GM12878 (cell line): ENCODE measurements at regions not wholly inside any gene's neighbourhood (a gene's known extent, or its start where the extent isn't known, plus 50 kb on each side); places are given as distances from the start of the nearest gene placed in this dataset.

Experiments used
- ATAC-seq: fragments of 200-7000 bp; cut with Tn5 transposase; 3 replicates; pipeline ENCODE4 v1.9.1; 2020; ENCODE audit warnings: mild to moderate bottlenecking, moderate library complexity
- BruUV-seq: library from RNA; stranded (reverse); fragments of 400-500 nt; replicated peaks from 2 replicates; lab custom pipeline; 2021; lab: Mats Ljungman, UMichigan
- CTCF ChIA-PET: fragments of 300-600 bp; sonication (Branson Sonifier 250); formaldehyde crosslinking; extraction: SDS; loops from one replicate; lab custom pipeline; 2021; ENCODE audit warnings: inconsistent platforms; lab: Yijun Ruan, JAX
- POLR2A ChIA-PET: fragments of 350-600 bp; formaldehyde crosslinking; extraction: SDS; loops from one replicate; lab custom pipeline; 2021; ENCODE audit warnings: inconsistent platforms; lab: Charles Lee
- RAD21 ChIA-PET: fragments of 300-600 bp; sonication (Branson Sonifier 250); formaldehyde crosslinking; loops from one replicate; lab custom pipeline; 2023; ENCODE audit warnings: antibody characterized with exemption; ENCODE audit not compliant: unreplicated experiment; lab: Charles Lee
- SMC1A ChIA-PET: fragments of 300-600 bp; sonication (Branson Sonifier 250); formaldehyde crosslinking; loops from one replicate; lab custom pipeline; 2023; ENCODE audit not compliant: unreplicated experiment, uncharacterized antibody; lab: Charles Lee
- DNase-seq: peaks from one replicate; pipeline ENCODE4 v3.0.0-alpha.2; 2011; ENCODE audit warnings: low read depth, low spot score
- FAIRE-seq: peaks from 3 replicates; lab custom pipeline; 2011; peaks lifted over from hg19 to GRCh38; lab: Jason Lieb, UNC
- H2AFZ ChIP-seq: 2 replicates; pipeline ENCODE4 v1.6.0; 2011; ENCODE audit warnings: low read depth, low read length, control low read depth; ENCODE audit not compliant: control insufficient read depth
- H3K27ac ChIP-seq: 2 replicates; pipeline ENCODE4 v1.5.1; 2011; ENCODE audit warnings: control low read depth; ENCODE audit not compliant: control insufficient read depth, insufficient read depth
- H3K27me3 ChIP-seq, 2 experiments: replicated peaks in 1 of 2; 2 replicates each; pipeline versions ENCODE4 v1.6.0 to v1.6.1; 2011; ENCODE audit warnings: low read length in 1 of 2; ENCODE audit not compliant: control insufficient read depth in 2 of 2, insufficient read depth in 2 of 2
- H3K36me3 ChIP-seq, 2 experiments: 2 replicates each; pipeline ENCODE4 v1.5.1; 2011; ENCODE audit warnings: low read length in 1 of 2; ENCODE audit not compliant: control insufficient read depth in 2 of 2, insufficient read depth in 2 of 2
- H3K4me1 ChIP-seq: 2 replicates; pipeline ENCODE4 v1.6.1; 2011; ENCODE audit warnings: mild to moderate bottlenecking, low read length, moderate library complexity, mixed read lengths; ENCODE audit not compliant: control insufficient read depth, insufficient read depth
- H3K4me2 ChIP-seq: 2 replicates; pipeline ENCODE4 v1.6.0; 2011; ENCODE audit warnings: control low read depth; ENCODE audit not compliant: control insufficient read depth, insufficient read depth
- H3K4me3 ChIP-seq: fragments of 200-600 bp; sonication (generic); 2 replicates; pipeline ENCODE4 v1.5.1; 2016
- H3K79me2 ChIP-seq: 2 replicates; pipeline ENCODE4 v1.6.0; 2011; ENCODE audit warnings: low read length; ENCODE audit not compliant: control insufficient read depth, insufficient read depth
- H3K9ac ChIP-seq: 2 replicates; pipeline ENCODE4 v1.8.0; 2011; ENCODE audit warnings: low read length, control low read depth, mixed read lengths; ENCODE audit not compliant: control insufficient read depth, insufficient read depth
- H3K9me3 ChIP-seq: replicated peaks from 3 replicates; pipeline ENCODE4 v1.5.1; 2011; ENCODE audit warnings: mild to moderate bottlenecking, low read length; ENCODE audit not compliant: control insufficient read depth, insufficient read depth
- H4K20me1 ChIP-seq: 2 replicates; pipeline ENCODE4 v1.6.0; 2011; ENCODE audit not compliant: control insufficient read depth, insufficient read depth
- ATF2 ChIP-seq: IDR thresholded peaks from 2 replicates; pipeline ENCODE4 v1.6.1; 2012; ENCODE audit warnings: low read length, inconsistent platforms
- BCLAF1 ChIP-seq: fragments of 450-650 bp; IDR thresholded peaks from 2 replicates; pipeline ENCODE4 v1.6.1; 2017; ENCODE audit warnings: antibody characterized with exemption, mild to moderate bottlenecking, moderate library complexity
- CTCF ChIP-seq, 3 experiments: IDR thresholded peaks in 2 of 3; conservative IDR thresholded peaks in 1 of 3; 2 replicates each; pipeline ENCODE4 v1.5.1; 2011; ENCODE audit warnings: low read depth in 3 of 3, low read length in 3 of 3, mild to moderate bottlenecking in 3 of 3, control low read depth in 2 of 3, moderate library complexity in 2 of 3, inconsistent platforms in 1 of 3, mixed read lengths in 1 of 3; ENCODE audit not compliant: control insufficient read depth in 2 of 3, insufficient read depth in 1 of 3; ENCODE audit errors: extremely low read depth in 1 of 3
- EZH2 ChIP-seq: IDR thresholded peaks from 2 replicates; pipeline ENCODE4 v1.6.1; 2012; ENCODE audit warnings: low read depth, mild to moderate bottlenecking, control low read depth, inconsistent platforms, low read length, borderline replicate concordance; ENCODE audit not compliant: control insufficient read depth
- KLF5 ChIP-seq: fragments of 450-650 bp; IDR thresholded peaks from 2 replicates; pipeline ENCODE4 v1.6.1; 2014; ENCODE audit warnings: mild to moderate bottlenecking; ENCODE audit not compliant: partially characterized antibody
- MYB ChIP-seq: fragments of 150-350 bp; IDR thresholded peaks from 2 replicates; pipeline ENCODE4 v1.6.1; 2014; ENCODE audit warnings: mild to moderate bottlenecking, low read depth, low read length, borderline replicate concordance
- NKRF ChIP-seq: fragments of 450-650 bp; conservative IDR thresholded peaks from 2 replicates; pipeline ENCODE4 v1.6.1; 2017; ENCODE audit warnings: mild to moderate bottlenecking, moderate library complexity
- REST ChIP-seq: IDR thresholded peaks from 2 replicates; pipeline ENCODE4 v1.6.1; 2012; ENCODE audit warnings: mild to moderate bottlenecking, low read depth, low read length
- SMAD1 ChIP-seq: fragments of 450-650 bp; IDR thresholded peaks from 2 replicates; pipeline ENCODE4 v1.6.1; 2018; ENCODE audit warnings: mild to moderate bottlenecking, low read depth; ENCODE audit not compliant: partially characterized antibody
- TBL1XR1 ChIP-seq: IDR thresholded peaks from 2 replicates; pipeline ENCODE4 v1.6.1; 2012; ENCODE audit warnings: low read depth, low read length, improper control_type of control experiment
- ZBED1 ChIP-seq: IDR thresholded peaks from 2 replicates; pipeline ENCODE4 v1.6.1; 2016; ENCODE audit warnings: borderline replicate concordance
- WGBS: methylation state at CpG from one replicate; pipeline ENCODE4 v1.1.6; 2016; ENCODE audit warnings: low lambda C conversion rate; ENCODE audit not compliant: insufficient replicate concordance, insufficient coverage; ENCODE audit errors: missing lambda C conversion rate; 5-methylcytosine and 5-hydroxymethylcytosine counted together
- in situ Hi-C: fragments of 300-500 bp; cut with MboI; formaldehyde crosslinking; loops from 9 replicates; pipeline ENCODE4 v1.14.3; 2018; ENCODE audit warnings: mixed read lengths
- intact Hi-C: fragments of 100-400 bp; cut with micrococcal nuclease; formaldehyde crosslinking; loops from one replicate; pipeline ENCODE4 v1.14.2; 2022; ENCODE audit not compliant: unreplicated experiment

GRCh38 chr20:17836303-17836861, 132.2 kb downstream of the SNX5 start:
- no peaks in the 10 kb centered on the region for H3K27me3 ChIP-seq
- H3K27ac ChIP-seq = no peak overlapping the region
- ChIA-PET POLR2A (no interaction called here), RAD21 (no interaction called here), CTCF (interaction anchor here (0.6 kb wide), 1 partner anchor 172 kb away, joined by 3 read pairs; no protein-coding TSS in a partner anchor), SMC1A (interaction anchor here (1.5 kb wide), 1 partner anchor 154 kb away, joined by 3 read pairs; the partner anchor contains the start of gene RRBP1)
- intact Hi-C loops = no loop called here
- no peak overlapping the region for H3K9ac ChIP-seq
- ATAC-seq (no peak), DNase-seq (no peak), FAIRE-seq (no peak)
- no peaks in the 10 kb centered on the region for H3K4me1 ChIP-seq
- no peaks in the 10 kb centered on the region for H3K79me2 ChIP-seq
- in situ Hi-C loops = no loop called here
- H4K20me1 ChIP-seq = no peaks in the 10 kb centered on the region
- H3K4me2 ChIP-seq = no peak overlapping the region
- no peaks in the 10 kb centered on the region; the same call in 2 of the 3 replicates for H3K9me3 ChIP-seq
- no peak overlapping the region for H2AFZ ChIP-seq
- no TSS peak for BruUV-seq
- H3K4me3 ChIP-seq = no peak overlapping the region
- no peaks in the 10 kb centered on the region for H3K36me3 ChIP-seq
- 87% methylated on average over 12 of the region's 12 CpGs for whole genome bisulfite sequencing
- TF ChIP-seq TBL1XR1 (no peak), CTCF (IDR thresholded peaks at IDR 0.05 in 2 of 3, conservative IDR thresholded peaks at IDR 0.05 in 1 of 3; ENCODE audit: control insufficient read depth in 2 of 3, extremely low read depth in 1 of 3, insufficient read depth in 1 of 3, low read depth in 3 of 3, low read length in 3 of 3) (no peak), KLF5 (no peak), ATF2 (no peak), MYB (no peak), EZH2 (no peak), BCLAF1 (no peak), SMAD1 (no peak), REST (no peak), ZBED1 (no peak), NKRF (no peak)
